Activated T-cell treated with anti-CD3 and anti-CD28 coated beads, Interleukin-2, amount 50 U/mL, for 72 hours (primary cell): ENCODE measurements at regions not wholly inside any gene's neighbourhood (a gene's known extent, or its start where the extent isn't known, plus 50 kb on each side); places are given as distances from the start of the nearest gene placed in this dataset.

Experiments used
- ATAC-seq, 2 donors: fragments of 150-1000 bp; cut with Tn5 transposase; replicated peaks in 1 of 2; 2 replicates each; pipeline ENCODE4 v1.10.0; 2021; ENCODE audit warnings: moderate library complexity in 2 of 2, mild to moderate bottlenecking in 1 of 2
- DNase-seq, 2 donors: peaks; one replicate each; pipeline ENCODE4 v3.0.0; 2021 to 2022; ENCODE audit warnings: mixed read lengths in 1 of 2
- H3K27ac Mint-ChIP-seq: one replicate; pipeline ENCODE4 v1.8.0; 2022; ENCODE audit warnings: mild to moderate bottlenecking, moderate library complexity, mixed read lengths
- H3K27me3 Mint-ChIP-seq: one replicate; pipeline ENCODE4 v1.8.0; 2022; ENCODE audit warnings: low read depth, mixed read lengths
- H3K36me3 Mint-ChIP-seq, 2 donors: one replicate each; pipeline ENCODE4 v1.8.0; 2022; ENCODE audit warnings: mixed read lengths in 2 of 2, mild to moderate bottlenecking in 1 of 2; ENCODE audit not compliant: insufficient read depth in 2 of 2
- H3K4me1 Mint-ChIP-seq: one replicate; pipeline ENCODE4 v1.8.0; 2022; ENCODE audit warnings: low read depth, mixed read lengths
- H3K4me3 Mint-ChIP-seq, 2 donors: one replicate each; pipeline ENCODE4 v1.8.0; 2022; ENCODE audit warnings: mild to moderate bottlenecking in 2 of 2, mixed read lengths in 2 of 2, moderate library complexity in 2 of 2
- H3K9me3 Mint-ChIP-seq, 2 donors: one replicate each; pipeline ENCODE4 v1.8.0; 2022; ENCODE audit warnings: mixed read lengths in 2 of 2

DNA sequence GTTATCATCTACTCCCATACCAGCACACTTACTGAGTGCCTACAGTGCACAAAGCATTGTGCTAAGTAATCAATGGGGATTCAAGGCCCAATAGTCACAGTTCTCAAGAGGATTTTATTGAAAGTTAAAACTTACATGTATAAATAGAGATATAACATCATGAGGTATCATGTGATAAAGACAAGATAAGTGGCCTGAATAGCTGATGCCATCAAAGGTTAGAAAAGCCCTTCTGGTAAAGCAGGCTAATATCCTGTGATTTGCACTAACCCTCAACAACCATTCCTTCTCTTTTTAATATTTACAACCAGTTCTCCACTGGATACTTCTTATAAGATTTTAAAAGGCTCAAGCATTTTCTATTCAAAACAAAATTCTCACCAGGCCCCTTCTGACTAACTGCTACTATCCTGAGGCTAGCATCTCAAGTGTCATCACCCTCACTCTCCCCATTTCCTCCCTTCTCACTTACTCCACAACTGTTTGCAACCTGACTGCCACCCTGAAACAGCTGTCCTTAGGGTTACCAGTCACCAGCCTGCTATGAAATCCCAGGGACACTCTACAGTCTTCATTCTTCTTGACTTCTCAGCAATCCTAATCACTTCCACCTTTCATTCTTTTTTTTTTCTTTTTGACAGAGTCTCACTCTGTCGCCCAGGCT lies 377.9 kb downstream of the ENC1 start:
- no peak overlapping the region for H3K27ac Mint-ChIP-seq

DNA sequence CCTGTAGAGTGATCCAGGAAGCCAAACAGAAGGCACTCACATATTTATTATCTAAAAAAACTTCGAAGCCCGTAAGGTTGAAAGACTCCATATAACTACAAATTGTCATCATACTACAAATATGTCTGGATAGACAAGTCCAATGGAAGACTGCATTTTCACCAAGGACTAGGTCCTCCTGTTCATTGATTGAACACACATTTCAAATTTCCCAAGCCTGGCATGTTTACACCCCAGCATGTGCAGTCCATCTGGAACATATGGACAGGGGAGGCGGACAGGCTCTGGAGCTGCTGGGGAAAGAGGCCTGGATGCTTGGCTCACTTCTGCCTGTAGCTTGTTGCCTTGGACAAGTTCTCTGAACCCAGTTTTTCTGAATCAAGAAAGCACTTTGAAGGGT lies 378.7 kb downstream of the ENC1 start:
- Mint-ChIP-seq H3K27ac (no peak overlapping the region), H3K36me3 (no peaks in the 10 kb centered on the region), H3K27me3 (peaks cover 30% of the 10 kb centered on the region), H3K4me3 (no peak overlapping the region), H3K4me1 (no peaks in the 10 kb centered on the region), H3K9me3 (no peaks in the 10 kb centered on the region)
- ATAC-seq (no peak), DNase-seq (no peak)

More for the DNA sequence above, 377.9 kb downstream of the ENC1 start:
- DNase-seq = no peak
- peak in 1 of 2 donors; percentile 28 for ATAC-seq
- no peaks in the 10 kb centered on the region for H3K36me3 Mint-ChIP-seq
- no peaks in the 10 kb centered on the region for H3K4me1 Mint-ChIP-seq
- H3K27me3 Mint-ChIP-seq = peaks cover 22% of the 10 kb centered on the region
- no peaks in the 10 kb centered on the region for H3K9me3 Mint-ChIP-seq
- H3K4me3 Mint-ChIP-seq = no peak overlapping the region

DNA sequence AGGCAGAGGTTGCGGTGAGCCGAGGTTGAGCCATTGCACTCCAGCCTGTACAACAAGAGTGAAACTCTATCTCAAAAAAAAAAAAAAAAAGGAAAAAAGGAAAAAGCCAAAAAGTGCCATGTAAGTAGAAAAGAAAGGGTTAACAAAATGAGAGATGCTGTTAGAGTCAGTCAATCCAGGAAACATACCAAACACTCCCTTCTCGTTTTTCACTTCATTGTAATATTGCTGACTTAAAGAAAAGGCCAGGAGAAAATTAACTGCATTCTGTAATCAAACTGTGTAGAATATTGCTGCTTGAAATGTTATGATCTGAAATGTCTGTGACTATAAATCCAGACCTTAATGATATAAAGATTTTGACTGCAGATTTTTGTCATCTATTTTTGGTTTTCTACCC lies 379.1 kb downstream of the ENC1 start:
- Mint-ChIP-seq H3K9me3 (no peaks in the 10 kb centered on the region), H3K27ac (no peak overlapping the region), H3K27me3 (peaks cover 34% of the 10 kb centered on the region), H3K36me3 (no peaks in the 10 kb centered on the region), H3K4me1 (no peaks in the 10 kb centered on the region), H3K4me3 (no peak overlapping the region)
- DNase-seq = no peak
- ATAC-seq = no peak

DNA sequence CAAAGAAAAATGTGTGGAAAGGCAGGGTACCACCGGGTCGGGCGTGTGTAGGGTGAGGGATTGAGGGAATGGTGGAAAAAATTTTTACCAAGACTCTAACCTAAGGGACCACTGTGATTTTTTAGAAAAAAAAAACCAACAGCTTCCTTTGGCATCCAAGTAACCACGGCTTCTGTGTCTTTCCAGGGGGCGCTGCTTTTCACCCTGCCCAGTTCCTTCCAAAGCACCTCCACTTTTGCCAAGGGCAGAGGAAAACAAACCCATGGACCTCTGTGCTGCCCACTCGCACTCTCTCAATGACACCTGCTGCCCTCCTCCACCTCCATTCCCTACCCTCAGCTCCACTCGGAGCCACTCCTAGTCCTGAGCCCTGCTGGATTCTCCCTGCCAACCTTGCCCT lies 381.0 kb downstream of the ENC1 start:
- H3K4me3 Mint-ChIP-seq = no peak overlapping the region
- H3K36me3 Mint-ChIP-seq = no peaks in the 10 kb centered on the region
- H3K27me3 Mint-ChIP-seq = peaks cover 45% of the 10 kb centered on the region
- ATAC-seq (no peak), DNase-seq (no peak)
- no peaks in the 10 kb centered on the region for H3K4me1 Mint-ChIP-seq
- no peak overlapping the region for H3K27ac Mint-ChIP-seq
- H3K9me3 Mint-ChIP-seq = no peaks in the 10 kb centered on the region

DNA sequence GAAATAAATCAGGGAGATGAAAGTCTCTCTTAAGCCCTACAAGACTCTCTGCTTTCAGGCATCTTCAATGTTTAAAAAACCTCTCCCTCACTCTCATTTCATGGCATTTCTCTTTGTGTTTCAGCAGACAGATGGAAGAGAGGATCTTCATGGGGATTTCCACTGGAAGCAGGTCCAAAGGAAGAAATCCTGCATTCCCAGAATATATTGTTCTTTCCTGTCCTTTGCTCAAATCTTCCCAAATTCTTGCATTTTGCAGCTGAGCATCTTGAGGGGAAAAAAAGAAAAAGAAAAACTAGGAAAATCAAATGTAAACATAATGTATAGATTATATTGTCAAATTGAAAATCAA lies 382.2 kb downstream of the ENC1 start:
- no peak for DNase-seq
- Mint-ChIP-seq H3K4me1 (no peaks in the 10 kb centered on the region), H3K9me3 (no peaks in the 10 kb centered on the region), H3K4me3 (no peak overlapping the region), H3K36me3 (no peaks in the 10 kb centered on the region), H3K27ac (no peak overlapping the region), H3K27me3 (peaks cover 52% of the 10 kb centered on the region)
- ATAC-seq = no peak

DNA sequence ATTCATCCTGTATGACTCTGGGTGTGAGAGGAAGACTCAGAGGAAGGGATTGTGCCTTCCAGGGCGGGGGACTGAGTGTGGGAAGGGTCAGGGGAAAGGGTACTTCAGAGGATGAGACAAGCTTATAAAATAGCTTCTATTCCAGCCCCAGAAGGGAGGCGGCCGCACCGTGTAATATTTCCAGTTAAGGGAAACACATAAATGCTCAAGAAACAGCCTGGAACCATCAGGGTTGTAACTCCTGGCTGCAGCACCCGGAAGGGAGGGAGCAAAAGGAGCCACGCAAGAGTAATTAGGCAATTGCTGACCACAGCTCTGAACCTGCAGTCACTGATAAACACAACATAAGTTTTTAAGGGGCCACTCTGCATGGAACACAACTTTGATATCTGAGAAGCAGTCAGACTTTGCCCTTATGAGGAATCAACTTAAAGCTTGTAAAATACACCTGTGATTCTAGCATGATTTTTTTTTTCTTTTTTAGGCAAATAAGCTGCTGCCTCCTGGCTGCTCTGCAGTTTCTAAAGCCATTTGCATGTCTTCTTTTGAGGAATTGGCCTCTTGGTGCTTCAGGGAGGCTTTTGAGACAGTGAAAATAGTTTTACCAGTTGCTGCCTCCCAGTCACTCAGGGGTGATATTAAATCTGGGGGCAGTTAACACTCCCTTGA lies 382.7 kb downstream of the ENC1 start:
- no peak for DNase-seq
- H3K4me1 Mint-ChIP-seq = no peaks in the 10 kb centered on the region
- no peaks in the 10 kb centered on the region for H3K9me3 Mint-ChIP-seq
- peaks cover 52% of the 10 kb centered on the region for H3K27me3 Mint-ChIP-seq
- no peaks in the 10 kb centered on the region for H3K36me3 Mint-ChIP-seq
- ATAC-seq = no peak
- H3K4me3 Mint-ChIP-seq = no peak overlapping the region
- H3K27ac Mint-ChIP-seq = no peak overlapping the region

DNA sequence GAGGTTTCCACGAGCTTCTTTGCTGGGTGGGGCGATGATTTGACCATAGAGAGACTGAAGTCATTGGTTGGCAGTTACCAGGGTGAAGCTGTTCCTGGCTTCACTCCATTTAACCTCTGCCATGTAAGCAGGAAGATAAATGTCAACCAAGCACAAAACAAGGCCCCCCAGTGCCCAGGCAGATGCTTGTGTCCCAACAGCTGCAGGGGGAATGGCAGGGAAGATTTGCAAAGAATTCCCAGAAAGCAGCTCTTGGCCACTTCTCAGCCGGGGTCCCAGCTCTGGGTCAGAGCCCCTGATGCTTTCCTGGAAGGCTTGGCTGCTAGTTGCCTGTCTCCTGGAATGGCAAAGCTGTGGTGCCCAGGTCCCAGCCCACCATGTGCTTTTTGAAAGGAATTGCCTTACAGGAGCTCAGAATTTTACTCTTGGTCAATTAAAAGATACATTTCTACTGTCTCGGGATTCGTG lies 383.4 kb downstream of the ENC1 start:
- H3K4me1 Mint-ChIP-seq = no peaks in the 10 kb centered on the region
- ATAC-seq = no peak
- peaks cover 52% of the 10 kb centered on the region for H3K27me3 Mint-ChIP-seq
- no peaks in the 10 kb centered on the region for H3K36me3 Mint-ChIP-seq
- H3K27ac Mint-ChIP-seq = no peak overlapping the region
- DNase-seq = no peak
- H3K9me3 Mint-ChIP-seq = no peaks in the 10 kb centered on the region
- H3K4me3 Mint-ChIP-seq = no peak overlapping the region

DNA sequence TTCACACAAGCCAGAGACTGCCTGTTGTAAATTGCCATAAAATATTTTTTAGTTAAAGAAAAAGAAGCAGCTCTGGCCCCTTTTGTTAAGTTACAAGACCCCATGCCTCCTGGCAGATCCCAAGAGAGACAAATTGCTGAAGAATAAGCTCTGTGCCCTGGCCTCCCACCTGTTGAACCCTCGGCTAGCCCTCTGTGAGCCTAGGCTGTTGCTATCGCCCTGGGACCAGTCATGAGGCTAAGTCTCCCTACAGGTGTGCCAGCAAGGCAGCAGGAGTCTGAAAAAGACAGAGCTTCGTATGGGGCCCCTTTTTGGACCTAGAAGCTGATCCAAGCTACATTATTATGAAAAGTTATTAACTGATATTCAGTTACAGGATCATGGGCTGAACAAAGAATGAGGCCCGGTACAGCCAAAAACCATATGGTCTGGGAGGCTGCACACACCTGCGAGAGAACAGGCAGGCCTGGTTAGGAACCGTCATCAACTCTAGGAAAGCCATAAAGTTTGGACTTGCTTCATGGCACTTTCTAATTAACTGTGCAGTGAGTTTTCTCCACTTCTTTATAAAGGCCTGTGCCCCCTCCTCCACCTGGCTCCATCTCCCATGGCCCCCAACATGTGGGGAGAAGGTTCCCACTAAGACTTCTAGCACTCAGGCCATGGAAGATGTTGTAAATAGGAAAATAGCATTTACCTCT lies 384.7 kb downstream of the ENC1 start:
- Mint-ChIP-seq H3K27ac (no peak overlapping the region), H3K36me3 (no peaks in the 10 kb centered on the region), H3K9me3 (no peaks in the 10 kb centered on the region), H3K4me3 (no peak overlapping the region), H3K27me3 (peaks cover 52% of the 10 kb centered on the region), H3K4me1 (no peaks in the 10 kb centered on the region)
- ATAC-seq (no peak), DNase-seq (no peak)

DNA sequence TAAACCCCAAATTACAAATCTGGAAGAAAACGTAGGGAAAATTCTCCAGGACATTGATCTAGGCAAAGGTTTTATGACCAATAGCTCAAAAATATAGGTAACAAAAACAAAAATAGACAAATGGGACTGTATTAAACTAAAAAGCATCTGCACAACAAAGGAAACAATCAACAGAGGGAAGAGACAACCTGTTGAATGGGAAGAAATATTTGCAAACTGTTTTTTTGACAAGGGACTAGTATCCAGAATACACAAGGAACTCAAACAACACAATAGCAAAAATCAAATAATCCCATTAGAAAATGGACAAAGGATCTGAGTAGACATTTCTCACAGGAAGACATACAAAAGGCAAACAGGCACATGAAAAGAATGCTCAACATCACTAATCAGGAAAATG lies 386.3 kb downstream of the ENC1 start:
- ATAC-seq (no peak), DNase-seq (no peak)
- Mint-ChIP-seq H3K4me3 (no peak overlapping the region), H3K36me3 (no peaks in the 10 kb centered on the region), H3K27ac (no peak overlapping the region), H3K4me1 (no peaks in the 10 kb centered on the region), H3K27me3 (peaks cover 44% of the 10 kb centered on the region), H3K9me3 (no peaks in the 10 kb centered on the region)

DNA sequence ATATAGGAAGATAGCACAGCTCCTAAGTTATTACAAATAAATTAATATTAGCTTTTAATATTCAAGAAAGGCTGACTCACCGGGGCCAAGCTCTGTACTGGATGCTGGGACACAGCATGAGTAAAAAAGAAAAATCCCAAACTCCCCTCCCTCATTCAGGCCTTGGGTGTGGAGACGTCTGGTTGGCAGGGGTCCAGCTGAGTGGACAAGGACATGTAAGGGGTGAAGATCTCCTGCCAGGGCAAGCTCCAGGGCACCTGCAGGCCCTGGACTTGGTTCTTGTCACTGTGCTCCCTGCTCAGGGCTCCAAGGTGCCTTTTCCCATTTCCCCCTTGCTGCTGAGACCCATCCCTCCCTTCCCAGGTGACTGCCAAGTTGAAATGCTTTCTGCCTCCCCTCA lies 388.5 kb downstream of the ENC1 start:
- Mint-ChIP-seq H3K36me3 (no peaks in the 10 kb centered on the region), H3K27ac (no peak overlapping the region), H3K4me3 (no peak overlapping the region), H3K4me1 (no peaks in the 10 kb centered on the region), H3K9me3 (no peaks in the 10 kb centered on the region), H3K27me3 (peaks cover 36% of the 10 kb centered on the region)
- DNase-seq (no peak), ATAC-seq (no peak)

DNA sequence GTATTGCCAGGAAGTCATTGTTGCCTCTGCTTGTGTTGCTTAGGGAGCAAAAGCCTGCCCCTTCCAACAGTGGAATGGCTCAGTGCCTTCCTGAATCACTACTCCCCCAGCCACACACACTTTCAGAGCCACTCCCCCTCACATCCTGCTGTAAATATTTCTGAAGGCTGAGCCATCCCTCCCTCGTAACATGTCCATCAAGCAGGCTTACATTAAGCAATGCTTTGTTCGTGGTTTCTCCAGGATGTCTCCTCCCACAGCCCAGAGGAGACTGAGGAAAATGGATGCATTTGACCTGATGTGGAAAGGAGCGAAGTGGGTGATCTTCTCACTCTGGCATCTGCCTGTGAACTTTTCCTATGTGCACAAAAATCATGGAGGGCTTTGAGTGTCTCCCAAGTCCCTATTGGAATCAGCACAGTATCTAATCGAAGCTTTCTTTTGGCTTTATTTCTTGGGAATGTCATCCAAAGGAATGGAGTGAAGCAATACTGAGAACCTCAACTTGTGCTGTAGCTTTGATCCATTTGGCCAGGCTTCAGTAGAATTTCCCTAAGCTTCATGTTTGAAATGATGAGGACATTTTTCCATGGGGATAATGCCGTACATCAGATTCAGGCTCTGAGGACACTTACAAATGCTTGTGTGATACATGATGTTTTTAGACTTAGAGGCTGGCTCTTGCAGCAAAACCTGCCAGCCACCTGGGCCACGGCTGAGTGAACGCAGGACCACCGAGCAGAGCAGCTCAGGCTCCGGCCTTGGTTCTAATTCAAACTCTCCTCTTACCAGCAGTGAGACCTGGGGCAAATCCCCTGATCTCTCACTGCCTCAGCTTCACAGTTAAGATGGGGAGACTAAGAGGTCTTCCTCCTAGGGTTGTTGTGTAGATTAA lies 389.1 kb downstream of the ENC1 start:
- ATAC-seq (no peak), DNase-seq (no peak)
- peaks cover 31% of the 10 kb centered on the region for H3K27me3 Mint-ChIP-seq
- no peak overlapping the region for H3K27ac Mint-ChIP-seq
- no peak overlapping the region for H3K4me3 Mint-ChIP-seq
- no peaks in the 10 kb centered on the region for H3K9me3 Mint-ChIP-seq
- no peaks in the 10 kb centered on the region for H3K36me3 Mint-ChIP-seq
- no peaks in the 10 kb centered on the region for H3K4me1 Mint-ChIP-seq

DNA sequence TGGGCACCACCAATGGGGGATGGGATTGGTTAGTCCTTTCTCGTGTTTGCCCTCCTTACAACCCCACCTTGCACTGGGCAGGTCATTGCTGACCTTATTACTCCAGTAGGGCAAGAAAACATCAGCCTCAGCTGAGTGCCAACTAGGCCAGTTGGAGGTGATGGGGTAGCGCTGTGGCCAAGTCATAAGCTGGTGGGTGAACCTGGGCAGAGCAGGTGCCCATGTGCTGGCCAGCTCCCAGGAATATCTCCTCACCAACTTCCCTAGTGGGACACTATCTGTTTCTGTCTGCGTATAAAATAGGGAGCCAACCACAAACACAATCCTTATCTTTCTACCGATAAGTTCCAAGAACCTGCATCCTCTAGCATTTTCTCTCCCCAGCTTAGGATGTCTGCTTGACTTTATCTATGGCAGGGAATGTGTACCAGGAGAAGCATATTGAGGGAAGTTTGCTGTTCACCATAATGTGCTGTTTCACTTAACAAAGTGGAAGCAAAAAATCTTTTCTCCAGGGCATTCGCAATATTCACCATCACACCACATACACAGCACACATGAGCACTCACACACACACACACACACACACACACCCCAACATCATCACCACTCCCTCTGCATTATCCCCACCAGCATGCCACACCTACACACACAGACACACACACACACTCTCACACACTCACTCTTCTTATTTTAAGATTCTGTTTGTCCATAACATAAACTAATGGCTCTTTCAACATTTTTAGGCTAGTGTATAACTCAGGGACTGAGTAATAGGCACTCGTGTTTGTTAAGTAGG lies 390.0 kb downstream of the ENC1 start:
- H3K27ac Mint-ChIP-seq = no peak overlapping the region
- ATAC-seq (no peak), DNase-seq (no peak)
- no peaks in the 10 kb centered on the region for H3K4me1 Mint-ChIP-seq
- H3K9me3 Mint-ChIP-seq = no peaks in the 10 kb centered on the region
- no peaks in the 10 kb centered on the region for H3K36me3 Mint-ChIP-seq
- H3K4me3 Mint-ChIP-seq = no peak overlapping the region
- peaks cover 27% of the 10 kb centered on the region for H3K27me3 Mint-ChIP-seq
